Neuronal stem cell (in vitro differentiated cells): ENCODE measurements at regions not wholly inside any gene's neighbourhood (a gene's known extent, or its start where the extent isn't known, plus 50 kb on each side); places are given as distances from the start of the nearest gene placed in this dataset.

Experiments used
- DNase-seq: peaks from one replicate; pipeline ENCODE4 v3.0.0-alpha.2; 2013; ENCODE audit warnings: low spot score
- H2AFZ ChIP-seq: one replicate; pipeline ENCODE4 v1.6.1; 2013; ENCODE audit warnings: mild to moderate bottlenecking, low read length, inconsistent platforms
- H2AK5ac ChIP-seq: 2 replicates; pipeline ENCODE4 v1.6.1; 2013; ENCODE audit warnings: low read depth, mild to moderate bottlenecking, inconsistent platforms, low read length, moderate library complexity, mixed read lengths
- H2BK120ac ChIP-seq: 2 replicates; pipeline ENCODE4 v1.6.1; 2013; ENCODE audit warnings: low read depth, mild to moderate bottlenecking, inconsistent platforms, low read length, moderate library complexity, mixed read lengths
- H2BK12ac ChIP-seq: one replicate; pipeline ENCODE4 v1.6.1; 2013; ENCODE audit warnings: low read length, inconsistent platforms
- H2BK15ac ChIP-seq: 2 replicates; pipeline ENCODE4 v1.6.1; 2013; ENCODE audit warnings: mild to moderate bottlenecking, low read length, inconsistent platforms, mixed read lengths
- H2BK5ac ChIP-seq: one replicate; pipeline ENCODE4 v1.6.1; 2013; ENCODE audit warnings: inconsistent platforms, mild to moderate bottlenecking, low read length, moderate library complexity
- H3K14ac ChIP-seq: one replicate; pipeline ENCODE4 v1.6.1; 2013; ENCODE audit warnings: low read length, inconsistent platforms
- H3K18ac ChIP-seq: 2 replicates; pipeline ENCODE4 v1.6.1; 2013; ENCODE audit warnings: low read length, inconsistent platforms
- H3K23ac ChIP-seq: 2 replicates; pipeline ENCODE4 v1.6.1; 2013; ENCODE audit warnings: low read depth, mild to moderate bottlenecking, mixed read lengths, low read length, inconsistent platforms; ENCODE audit not compliant: poor library complexity
- H3K27ac ChIP-seq: replicated peaks from 3 replicates; pipeline ENCODE4 v1.5.1; 2013; ENCODE audit warnings: low read length, inconsistent platforms
- H3K27me3 ChIP-seq, 3 experiments: 2 replicates each; pipeline ENCODE4 v1.6.1; 2013; ENCODE audit warnings: low read length in 3 of 3, mild to moderate bottlenecking in 2 of 3, inconsistent platforms in 1 of 3, low read depth in 1 of 3, mixed read lengths in 1 of 3, moderate library complexity in 1 of 3; ENCODE audit not compliant: control insufficient read depth in 3 of 3, insufficient read depth in 3 of 3
- H3K36me3 ChIP-seq, 2 donors: replicated peaks in 1 of 2; 2 replicates each; pipeline ENCODE4 v1.6.1; 2013; ENCODE audit warnings: low read length in 2 of 2; ENCODE audit not compliant: control insufficient read depth in 2 of 2, insufficient read depth in 2 of 2
- H3K4ac ChIP-seq: 2 replicates; pipeline ENCODE4 v1.6.1; 2013; ENCODE audit warnings: inconsistent platforms, mild to moderate bottlenecking, low read length, moderate library complexity
- H3K4me1 ChIP-seq, 2 donors: 1 replicate in 1 of 2; 2 replicates in 1 of 2; pipeline ENCODE4 v1.6.1; 2013; ENCODE audit warnings: low read length in 2 of 2, low read depth in 1 of 2; ENCODE audit not compliant: control insufficient read depth in 2 of 2, insufficient read depth in 1 of 2
- H3K4me2 ChIP-seq: one replicate; pipeline ENCODE4 v1.6.1; 2013; ENCODE audit warnings: mild to moderate bottlenecking, low read length, inconsistent platforms; ENCODE audit not compliant: insufficient read depth, poor library complexity, severe bottlenecking
- H3K4me3 ChIP-seq, 2 donors: 2 replicates each; pipeline ENCODE4 v1.5.1; 2013; ENCODE audit warnings: low read length in 2 of 2, mild to moderate bottlenecking in 2 of 2, inconsistent platforms in 1 of 2, moderate library complexity in 1 of 2
- H3K79me1 ChIP-seq: one replicate; pipeline ENCODE4 v1.6.1; 2013; ENCODE audit warnings: low read depth, mild to moderate bottlenecking, inconsistent platforms, low read length, moderate library complexity
- H3K9ac ChIP-seq: one replicate; pipeline ENCODE4 v1.6.1; 2013; ENCODE audit warnings: mild to moderate bottlenecking, low read depth, low read length, inconsistent platforms; ENCODE audit not compliant: poor library complexity
- H3K9me3 ChIP-seq, 2 donors: replicated peaks in 1 of 2; 2 replicates each; pipeline versions ENCODE3 to v1.6.1; 2013; ENCODE audit warnings: low read length in 2 of 2, mild to moderate bottlenecking in 2 of 2, inconsistent platforms in 1 of 2, low read depth in 1 of 2, mixed read lengths in 1 of 2, moderate library complexity in 1 of 2; ENCODE audit not compliant: control insufficient read depth in 2 of 2, insufficient read depth in 1 of 2
- H4K8ac ChIP-seq: one replicate; pipeline ENCODE4 v1.6.1; 2013; ENCODE audit warnings: low read depth, mild to moderate bottlenecking, inconsistent platforms, low read length, moderate library complexity
- H4K91ac ChIP-seq: one replicate; pipeline ENCODE4 v1.6.1; 2013; ENCODE audit warnings: low read length, low read depth, mild to moderate bottlenecking, inconsistent platforms; ENCODE audit not compliant: poor library complexity
- WGBS, 2 donors: extraction: QIAGEN DNeasy Blood & Tissue Kit; methylation state at CpG; one replicate each; pipeline ENCODE4 v1.1.7; 2013; ENCODE audit warnings: missing lambda C conversion rate in 2 of 2, mixed read lengths in 1 of 2; ENCODE audit not compliant: insufficient read length in 2 of 2, insufficient replicate concordance in 1 of 2; ENCODE audit errors: extremely low coverage in 2 of 2; 5-methylcytosine and 5-hydroxymethylcytosine counted together

DNA sequence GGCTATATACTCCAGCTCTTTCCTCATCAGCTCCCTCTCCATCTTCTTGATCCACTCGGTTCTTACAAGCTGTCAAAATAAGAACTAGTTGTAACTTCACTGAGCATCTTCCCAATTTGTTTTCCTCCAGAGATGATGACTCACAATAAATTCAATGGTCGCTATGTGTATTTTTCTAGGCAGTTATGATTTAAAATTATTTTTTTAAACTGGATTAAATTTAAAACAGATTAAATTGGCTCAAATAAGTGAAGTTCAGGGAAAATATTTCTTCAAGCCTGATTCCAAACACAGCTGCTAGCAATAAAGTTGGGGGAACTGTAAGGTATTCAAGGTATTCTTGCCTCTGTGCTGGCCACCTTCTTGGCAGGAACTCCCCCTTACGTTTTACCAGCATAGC is 717.7 kb upstream of the USP15 start:
- Histone ChIP-seq H4K8ac (no peak overlapping the region), H2BK15ac (no peak overlapping the region), H3K79me1 (no peaks in the 10 kb centered on the region), H3K18ac (no peak overlapping the region), H3K4ac (no peak overlapping the region), H3K27ac (no peak overlapping the region), H3K4me3 (no peak overlapping the region), H3K4me2 (no peak overlapping the region), H3K27me3 (peaks cover 0 to 5% (median 0%) of the 10 kb centered on the region in 3 experiments), H3K4me1 (peaks cover 0 to under 1% of the 10 kb centered on the region in 2 donors), H4K91ac (no peak overlapping the region), H3K9ac (no peak overlapping the region), H2BK12ac (no peak overlapping the region), H3K9me3 (no peaks in the 10 kb centered on the region), H2AFZ (no peak overlapping the region), H3K23ac (no peak overlapping the region), H2BK120ac (no peak overlapping the region), H2AK5ac (no peak overlapping the region), H3K36me3 (no peaks in the 10 kb centered on the region), H2BK5ac (no peak overlapping the region), H3K14ac (no peak overlapping the region)
- WGBS, 2 donors: no CpG with 5 or more reads among the region's 3 CpGs
- DNase-seq: no peak

DNA sequence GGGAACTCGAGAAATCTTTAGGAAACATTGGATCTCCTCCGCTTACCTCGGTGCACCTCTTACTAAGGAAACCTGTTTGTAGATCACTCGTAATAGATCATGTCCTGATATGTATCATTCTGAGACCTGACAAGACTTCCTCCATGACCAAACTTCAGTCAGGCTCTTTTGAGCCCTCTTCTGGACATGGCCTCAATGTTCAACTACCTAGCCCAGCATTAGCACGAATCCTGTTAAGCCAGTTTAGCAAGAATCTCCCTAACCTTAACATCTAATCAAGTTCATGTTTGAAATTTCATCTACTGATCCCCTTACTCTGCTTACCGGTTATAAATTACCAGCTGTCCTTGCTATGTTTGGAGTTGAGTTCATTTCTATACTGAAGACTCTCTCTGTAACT is 713.9 kb upstream of the USP15 start:
- no peaks in the 10 kb centered on the region for H3K36me3 ChIP-seq
- H3K27me3 ChIP-seq: peaks cover 0 to 5% (median 0%) of the 10 kb centered on the region in 3 experiments
- whole genome bisulfite sequencing, 2 donors: no CpG with 5 or more reads among the region's 6 CpGs
- H3K79me1 ChIP-seq: no peaks in the 10 kb centered on the region
- no peak overlapping the region for H3K18ac ChIP-seq
- H3K14ac ChIP-seq: no peak overlapping the region
- no peak overlapping the region for H2BK5ac ChIP-seq
- H3K4me1 ChIP-seq: peaks cover 0 to 7% of the 10 kb centered on the region in 2 donors
- no peak overlapping the region for H3K4me3 ChIP-seq
- H4K91ac ChIP-seq: no peak overlapping the region
- no peak overlapping the region for H2BK120ac ChIP-seq
- H3K9ac ChIP-seq: no peak overlapping the region
- H4K8ac ChIP-seq: no peak overlapping the region
- H3K4me2 ChIP-seq: no peak overlapping the region
- H3K27ac ChIP-seq: no peak overlapping the region
- no peaks in the 10 kb centered on the region for H3K9me3 ChIP-seq
- no peak overlapping the region for H3K23ac ChIP-seq
- no peak overlapping the region for H2BK15ac ChIP-seq
- no peak for DNase-seq
- H2AFZ ChIP-seq: no peak overlapping the region
- H2AK5ac ChIP-seq: no peak overlapping the region
- no peak overlapping the region for H3K4ac ChIP-seq
- no peak overlapping the region for H2BK12ac ChIP-seq

DNA sequence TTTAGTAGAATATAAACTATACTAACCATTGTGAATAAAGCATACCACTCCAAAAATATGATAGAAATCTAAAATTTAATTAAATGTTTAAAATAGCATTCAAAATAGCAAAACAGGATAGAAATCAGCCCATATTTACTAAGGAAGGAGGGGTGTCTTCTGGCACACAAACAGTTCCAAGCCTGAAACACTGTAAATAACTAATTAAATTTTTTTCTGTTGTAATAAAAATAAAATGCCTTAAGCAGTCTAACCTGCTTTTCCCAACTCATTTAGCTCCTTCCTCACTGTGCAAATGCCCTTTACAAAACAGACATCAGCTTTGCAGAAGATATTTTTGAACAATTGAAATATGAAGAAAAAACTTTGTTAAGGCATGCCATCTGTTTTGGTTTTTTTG is 707.1 kb upstream of the USP15 start:
- Histone ChIP-seq H3K4me1 (peaks cover 0 to 2% of the 10 kb centered on the region in 2 donors), H3K36me3 (no peaks in the 10 kb centered on the region), H2AK5ac (no peak overlapping the region), H4K91ac (no peak overlapping the region), H4K8ac (no peak overlapping the region), H3K79me1 (no peaks in the 10 kb centered on the region), H2BK120ac (no peak overlapping the region), H3K4me2 (no peak overlapping the region), H3K23ac (no peak overlapping the region), H3K18ac (no peak overlapping the region), H2BK15ac (no peak overlapping the region), H3K14ac (no peak overlapping the region), H3K27me3 (peaks cover 0 to 7% (median 0%) of the 10 kb centered on the region in 3 experiments), H3K4ac (no peak overlapping the region), H3K4me3 (no peak overlapping the region), H3K9ac (no peak overlapping the region), H3K9me3 (no peaks in the 10 kb centered on the region), H2BK5ac (no peak overlapping the region), H2BK12ac (no peak overlapping the region), H2AFZ (no peak overlapping the region), H3K27ac (no peak overlapping the region)
- DNase-seq: no peak

DNA sequence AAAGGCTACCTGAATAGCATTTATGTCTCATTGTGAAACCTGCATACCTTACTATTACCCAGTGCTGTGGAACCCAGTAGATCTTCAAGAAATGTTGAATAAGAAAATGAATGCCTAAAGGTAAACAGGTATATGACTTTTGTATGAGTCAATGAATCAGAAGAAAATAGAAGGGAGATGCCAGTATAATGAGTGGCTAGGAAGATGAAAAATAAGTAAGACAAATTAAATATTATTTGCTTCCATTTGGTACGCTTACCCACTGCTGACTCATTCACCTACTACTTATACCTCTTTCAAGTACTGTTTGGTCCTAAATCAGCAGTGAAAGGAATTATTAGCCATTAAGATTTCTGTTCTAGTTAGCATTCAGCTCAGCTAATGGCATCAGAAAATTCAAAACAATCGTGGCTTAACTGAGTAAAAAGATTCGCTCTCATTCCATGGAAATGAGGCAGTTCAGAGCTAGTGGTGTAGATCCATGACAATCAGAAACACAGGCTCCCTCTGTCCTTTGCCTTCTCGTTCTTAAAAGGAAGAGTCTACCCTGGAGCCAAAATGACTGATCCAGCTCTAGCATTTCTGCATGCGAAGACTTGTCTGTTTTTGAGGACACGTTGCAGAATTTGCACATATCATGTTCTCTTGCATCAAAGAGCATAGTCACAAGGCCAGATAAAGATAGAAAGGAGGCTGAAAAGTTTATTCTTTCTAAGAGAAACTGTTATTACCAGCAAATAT is 705.8 kb upstream of the USP15 start:
- Histone ChIP-seq H3K4me2 (no peak overlapping the region), H3K4me1 (no peaks in the 10 kb centered on the region), H2BK12ac (no peak overlapping the region), H3K14ac (no peak overlapping the region), H3K23ac (no peak overlapping the region), H4K91ac (no peak overlapping the region), H3K79me1 (no peaks in the 10 kb centered on the region), H3K36me3 (no peaks in the 10 kb centered on the region), H3K18ac (no peak overlapping the region), H3K9ac (no peak overlapping the region), H3K27ac (no peak overlapping the region), H2BK5ac (no peak overlapping the region), H2AFZ (no peak overlapping the region), H3K9me3 (no peaks in the 10 kb centered on the region), H3K4ac (no peak overlapping the region), H2AK5ac (no peak overlapping the region), H4K8ac (no peak overlapping the region), H3K27me3 (peaks cover 0 to 7% (median 0%) of the 10 kb centered on the region in 3 experiments), H2BK120ac (no peak overlapping the region), H3K4me3 (no peak overlapping the region), H2BK15ac (no peak overlapping the region)
- no CpG with 5 or more reads among the region's 6 CpGs for WGBS, 2 donors
- DNase-seq: no peak
